ENCODE measurements at regions not wholly inside any gene's neighbourhood (a gene's known extent, or its start where the extent isn't known, plus 50 kb on each side); places are given as distances from the start of the nearest gene placed in this dataset.

GRCh38 chr4:159498446-159499115 is 395.7 kb downstream of the RAPGEF2 start:
- Histone ChIP-seq H3K27ac (no peak overlapping the region), H3K4me3 (no peak overlapping the region), H3K36me3 (ENCODE audit: insufficient read depth, low read length) (peaks cover 8% of the 10 kb centered on the region; the same call in 1 of the 2 replicates), H3K9me3 (ENCODE audit: low read depth, low read length) (no peaks in the 10 kb centered on the region), H3K9ac (ENCODE audit: insufficient read length) (no peak overlapping the region)
- no peak for DNase-seq (ENCODE audit: low read depth, low spot score)
- TF ChIP-seq EZH2 (IDR thresholded peaks at IDR 0.05): no peak
- no peak for TF ChIP-seq FOXP2 (optimal IDR thresholded peaks at IDR 0.05; ENCODE audit: control extremely low read depth, extremely low read length, insufficient read depth)

DNA sequence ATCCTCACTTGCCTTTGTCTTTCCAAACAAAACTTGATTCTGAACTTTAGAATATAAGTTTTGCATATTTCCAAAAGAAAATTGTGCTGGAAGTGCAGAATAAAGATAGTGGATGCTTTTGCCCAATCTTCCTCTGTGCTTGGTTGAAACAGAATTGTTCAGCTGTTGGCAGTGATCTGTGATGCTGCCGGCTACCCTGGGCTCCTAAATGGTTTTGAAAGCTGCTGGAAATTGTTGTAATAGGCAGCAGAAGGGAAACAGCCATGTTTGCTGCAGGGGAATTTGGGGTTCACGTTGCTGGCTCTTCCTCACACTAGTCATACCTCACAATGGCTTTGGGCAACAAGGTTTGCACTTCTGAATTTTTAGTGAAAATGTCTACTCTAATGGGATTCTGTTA is 398.0 kb downstream of the RAPGEF2 start:
- no peak overlapping the region for H3K4me3 ChIP-seq
- H3K27ac ChIP-seq: no peak overlapping the region
- DNase-seq (ENCODE audit: low read depth, low spot score): no peak
- H3K9me3 ChIP-seq (ENCODE audit: low read depth, low read length): no peaks in the 10 kb centered on the region
- TF ChIP-seq EZH2 (IDR thresholded peaks at IDR 0.05) (no peak), FOXP2 (optimal IDR thresholded peaks at IDR 0.05; ENCODE audit: control extremely low read depth, extremely low read length, insufficient read depth) (no peak), POLR2AphosphoS5 (IDR thresholded peaks at IDR 0.05; ENCODE audit: borderline replicate concordance, low read depth, low read length) (no peak)
- peaks cover 3% of the 10 kb centered on the region; the same call in 1 of the 2 replicates for H3K36me3 ChIP-seq (ENCODE audit: insufficient read depth, low read length)
- no peak overlapping the region for H3K9ac ChIP-seq (ENCODE audit: insufficient read length)

DNA sequence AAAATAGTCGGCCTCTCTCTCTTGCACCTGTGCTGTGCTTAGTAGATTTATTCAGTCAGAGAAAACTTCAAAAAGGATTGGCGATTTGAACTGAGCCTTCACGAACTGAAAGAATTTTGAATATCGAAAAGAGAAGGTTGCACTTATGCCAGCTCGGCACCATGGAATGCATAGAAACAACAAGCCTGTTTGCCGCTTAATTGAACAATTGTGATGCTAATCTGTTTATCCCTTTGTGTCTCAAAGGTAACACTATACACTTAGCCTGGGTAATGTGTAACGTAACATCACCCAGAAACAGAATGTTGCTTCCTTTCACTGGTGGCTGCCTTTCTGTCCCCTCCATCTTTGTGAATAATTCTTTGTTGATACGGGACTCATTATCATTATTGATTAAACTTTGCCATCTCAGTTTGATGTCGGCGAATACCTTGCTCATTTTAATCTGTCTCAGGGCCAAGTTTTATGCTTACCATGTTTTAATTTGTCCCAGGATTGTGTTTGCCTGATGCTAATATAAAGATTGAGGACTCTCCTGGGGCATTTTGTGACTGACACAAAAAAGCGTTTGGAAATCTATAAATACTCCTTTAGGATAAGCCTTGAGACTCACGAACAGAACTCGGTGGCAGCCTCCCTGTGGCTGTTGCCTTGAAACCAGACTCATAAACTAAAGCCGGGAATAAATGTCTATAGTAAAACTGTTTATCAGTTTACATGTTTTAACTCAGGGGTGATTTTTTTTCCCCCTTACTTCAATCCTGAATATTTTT is 400.5 kb downstream of the RAPGEF2 start:
- no peak for TF ChIP-seq EZH2 (IDR thresholded peaks at IDR 0.05)
- TF ChIP-seq POLR2AphosphoS5 (IDR thresholded peaks at IDR 0.05; ENCODE audit: borderline replicate concordance, low read depth, low read length): no peak
- H3K9me3 ChIP-seq (ENCODE audit: low read depth, low read length): no peaks in the 10 kb centered on the region
- H3K4me3 ChIP-seq: no peak overlapping the region
- no peak for DNase-seq (ENCODE audit: low read depth, low spot score)
- no peak overlapping the region for H3K9ac ChIP-seq (ENCODE audit: insufficient read length)
- peaks cover 7% of the 10 kb centered on the region; the same call in 1 of the 2 replicates for H3K36me3 ChIP-seq (ENCODE audit: insufficient read depth, low read length)
- no peak overlapping the region for H3K27ac ChIP-seq

DNA sequence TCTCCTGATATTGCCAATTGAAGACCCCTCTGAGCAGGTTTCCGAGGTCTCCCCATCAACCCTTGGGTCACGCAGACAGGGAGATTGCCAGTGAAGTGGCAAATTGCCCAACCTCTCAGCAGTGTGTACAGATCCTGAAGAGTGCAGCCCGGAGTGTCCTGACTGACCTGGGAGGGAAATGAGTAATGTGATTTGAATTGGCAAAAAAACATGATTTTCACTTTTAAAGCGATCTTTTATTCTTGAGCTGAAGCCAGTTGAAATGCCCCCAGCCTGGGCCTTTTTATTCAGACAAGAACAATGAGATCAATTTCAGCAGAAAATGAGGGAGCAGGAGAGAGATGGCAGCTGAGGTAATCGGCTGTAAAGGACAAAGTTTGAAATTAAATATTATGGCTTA is 401.8 kb downstream of the RAPGEF2 start:
- no peak for TF ChIP-seq POLR2AphosphoS5 (IDR thresholded peaks at IDR 0.05; ENCODE audit: borderline replicate concordance, low read depth, low read length)
- no peak for TF ChIP-seq EZH2 (IDR thresholded peaks at IDR 0.05)
- no peak for TF ChIP-seq FOXP2 (optimal IDR thresholded peaks at IDR 0.05; ENCODE audit: control extremely low read depth, extremely low read length, insufficient read depth)
- Histone ChIP-seq H3K4me3 (no peak overlapping the region), H3K9ac (ENCODE audit: insufficient read length) (no peak overlapping the region), H3K9me3 (ENCODE audit: low read depth, low read length) (no peaks in the 10 kb centered on the region), H3K27ac (no peak overlapping the region), H3K36me3 (ENCODE audit: insufficient read depth, low read length) (peaks cover 19% of the 10 kb centered on the region)
- no peak for DNase-seq (ENCODE audit: low read depth, low spot score)

- TF ChIP-seq POLR2AphosphoS5 (IDR thresholded peaks at IDR 0.05; ENCODE audit: borderline replicate concordance, low read depth, low read length) (no peak), FOXP2 (optimal IDR thresholded peaks at IDR 0.05; ENCODE audit: control extremely low read depth, extremely low read length, insufficient read depth) (no peak), EZH2 (IDR thresholded peaks at IDR 0.05) (no peak)
- Histone ChIP-seq H3K4me3 (0 out of 2 replicates have a peak overlapping the region, but pooled peaks have one; percentile 15), H3K9ac (ENCODE audit: insufficient read length) (no peak overlapping the region)
Measured at GRCh38 chr4:159505266-159505975, 402.5 kb downstream of the RAPGEF2 start.

GRCh38 chr4:159506801-159507517 is 404.1 kb downstream of the RAPGEF2 start:
- DNase-seq (ENCODE audit: low read depth, low spot score): no peak
- TF ChIP-seq POLR2AphosphoS5 (IDR thresholded peaks at IDR 0.05; ENCODE audit: borderline replicate concordance, low read depth, low read length) (no peak), FOXP2 (optimal IDR thresholded peaks at IDR 0.05; ENCODE audit: control extremely low read depth, extremely low read length, insufficient read depth) (no peak), EZH2 (IDR thresholded peaks at IDR 0.05) (no peak)
- no peak overlapping the region for H3K4me3 ChIP-seq
- H3K9ac ChIP-seq (ENCODE audit: insufficient read length): no peak overlapping the region
- H3K36me3 ChIP-seq (ENCODE audit: insufficient read depth, low read length): peaks cover 37% of the 10 kb centered on the region
- H3K27ac ChIP-seq: no peak overlapping the region
- H3K9me3 ChIP-seq (ENCODE audit: low read depth, low read length): no peaks in the 10 kb centered on the region

More at GRCh38 chr4:159505266-159505975, 402.5 kb downstream of the RAPGEF2 start:
- DNase-seq (ENCODE audit: low read depth, low spot score): no peak
- Histone ChIP-seq H3K27ac (0 out of 2 replicates have a peak overlapping the region, but pooled peaks have one; percentile 21), H3K36me3 (ENCODE audit: insufficient read depth, low read length) (peaks cover 23% of the 10 kb centered on the region), H3K9me3 (ENCODE audit: low read depth, low read length) (no peaks in the 10 kb centered on the region)

GRCh38 chr4:159508917-159509500 is 406.1 kb downstream of the RAPGEF2 start:
- Histone ChIP-seq H3K9me3 (ENCODE audit: low read depth, low read length) (no peaks in the 10 kb centered on the region), H3K4me3 (no peak overlapping the region), H3K27ac (no peak overlapping the region), H3K9ac (ENCODE audit: insufficient read length) (no peak overlapping the region), H3K36me3 (ENCODE audit: insufficient read depth, low read length) (peaks cover 52% of the 10 kb centered on the region)
- TF ChIP-seq FOXP2 (optimal IDR thresholded peaks at IDR 0.05; ENCODE audit: control extremely low read depth, extremely low read length, insufficient read depth): no peak
- no peak for TF ChIP-seq EZH2 (IDR thresholded peaks at IDR 0.05)
- TF ChIP-seq POLR2AphosphoS5 (IDR thresholded peaks at IDR 0.05; ENCODE audit: borderline replicate concordance, low read depth, low read length): no peak
- no peak for DNase-seq (ENCODE audit: low read depth, low spot score)
